Keratinocyte (primary cell): ENCODE measurements at regions not wholly inside any gene's neighbourhood (a gene's known extent, or its start where the extent isn't known, plus 50 kb on each side); places are given as distances from the start of the nearest gene placed in this dataset.

Source experiments
- DNase-seq: peaks from one replicate; pipeline ENCODE4 v3.0.0-alpha.2; 2011; ENCODE audit warnings: low read depth, missing footprints, low spot score
- FAIRE-seq: peaks from 2 replicates; lab custom pipeline; 2011; peaks lifted over from hg19 to GRCh38; lab: Jason Lieb, UNC
- H2AFZ ChIP-seq: 2 replicates; pipeline ENCODE4 v1.6.0; 2012; ENCODE audit warnings: low read length, control low read depth, inconsistent platforms; ENCODE audit not compliant: control insufficient read depth
- H3K27ac ChIP-seq: 2 replicates; pipeline ENCODE4 v1.5.1; 2011; ENCODE audit warnings: low read length; ENCODE audit not compliant: control insufficient read depth, insufficient read depth
- H3K27me3 ChIP-seq: 3 replicates; pipeline ENCODE4 v1.6.0; 2011; ENCODE audit warnings: low read length; ENCODE audit not compliant: control insufficient read depth, insufficient read depth; ENCODE audit errors: extremely low read depth
- H3K36me3 ChIP-seq, 2 experiments: 2 replicates in 1 of 2; 3 replicates in 1 of 2; pipeline ENCODE4 v1.5.1; 2011; ENCODE audit warnings: low read length in 2 of 2, mild to moderate bottlenecking in 1 of 2; ENCODE audit not compliant: control insufficient read depth in 2 of 2, insufficient read depth in 2 of 2; ENCODE audit errors: extremely low read depth in 1 of 2
- H3K4me1 ChIP-seq: 3 replicates; pipeline ENCODE4 v1.5.1; 2011; ENCODE audit warnings: low read length; ENCODE audit not compliant: control insufficient read depth, insufficient read depth; ENCODE audit errors: extremely low read depth
- H3K4me2 ChIP-seq: 3 replicates; pipeline ENCODE4 v1.6.0; 2011; ENCODE audit warnings: low read depth, low read length; ENCODE audit not compliant: control insufficient read depth, insufficient read depth; ENCODE audit errors: extremely low read depth
- H3K4me3 ChIP-seq, 3 experiments: fragments of 200-600 bp in 1 of 3; sonication (generic) in 1 of 3; 2 replicates in 2 of 3; 3 replicates in 1 of 3; pipeline ENCODE4 v1.5.1; 2011 to 2016; ENCODE audit warnings: low read length in 3 of 3, mild to moderate bottlenecking in 3 of 3, control low read depth in 2 of 3, inconsistent platforms in 1 of 3, low read depth in 1 of 3, mixed read lengths in 1 of 3, mixed run types in 1 of 3, moderate library complexity in 1 of 3; ENCODE audit not compliant: control insufficient read depth in 2 of 3, insufficient read depth in 2 of 3; ENCODE audit errors: extremely low read depth in 1 of 3
- H3K79me2 ChIP-seq: 2 replicates; pipeline ENCODE4 v1.6.0; 2012; ENCODE audit warnings: low read length; ENCODE audit not compliant: control insufficient read depth, insufficient read depth
- H3K9ac ChIP-seq: 3 replicates; pipeline ENCODE4 v1.6.0; 2011; ENCODE audit warnings: low read length; ENCODE audit not compliant: control insufficient read depth, insufficient read depth; ENCODE audit errors: extremely low read depth
- H3K9me1 ChIP-seq: 3 replicates; pipeline ENCODE4 v1.6.0; 2011; ENCODE audit warnings: low read length; ENCODE audit not compliant: control insufficient read depth, insufficient read depth; ENCODE audit errors: extremely low read depth
- H3K9me3 ChIP-seq: 2 replicates; pipeline ENCODE4 v1.5.1; 2012; ENCODE audit warnings: low read depth, low read length; ENCODE audit not compliant: control insufficient read depth
- H4K20me1 ChIP-seq: 3 replicates; pipeline ENCODE4 v1.6.0; 2011; ENCODE audit warnings: low read length; ENCODE audit not compliant: control insufficient read depth, insufficient read depth; ENCODE audit errors: extremely low read depth
- CTCF ChIP-seq, 3 experiments: IDR thresholded peaks in 1 of 3; conservative IDR thresholded peaks in 1 of 3; optimal IDR thresholded peaks in 1 of 3; 2 replicates in 2 of 3; 3 replicates in 1 of 3; pipeline versions ENCODE3 to v1.5.1; 2011; ENCODE audit warnings: low read length in 3 of 3, mild to moderate bottlenecking in 3 of 3, moderate library complexity in 2 of 3, control low read depth in 1 of 3, inconsistent platforms in 1 of 3; ENCODE audit not compliant: insufficient read depth in 2 of 3; ENCODE audit errors: extremely low read depth in 1 of 3
- EZH2 ChIP-seq: IDR thresholded peaks from one replicate; pipeline ENCODE4 v1.6.1; 2012; ENCODE audit warnings: inconsistent platforms, mild to moderate bottlenecking, low read length, moderate library complexity
- dilution Hi-C: fragments of 300-500 bp; cut with MboI; formaldehyde crosslinking; loops from one replicate; pipeline ENCODE4 v1.7.0; 2020; ENCODE audit warnings: low sequenced_read_pairs; ENCODE audit not compliant: extremely low pct_ligation_motif_present

GRCh38 chr16:50464325-50465290 is 83.6 kb upstream of the NKD1 start:
- no peak for FAIRE-seq

GRCh38 chr16:50463581-50464324 is 84.4 kb upstream of the NKD1 start:
- Histone ChIP-seq H3K36me3 (no peaks in the 10 kb centered on the region), H3K9me1 (no peaks in the 10 kb centered on the region), H3K4me2 (no peak overlapping the region), H2AFZ (no peak overlapping the region), H4K20me1 (no peaks in the 10 kb centered on the region), H3K4me1 (no peaks in the 10 kb centered on the region), H3K27ac (no peak overlapping the region), H3K9ac (no peak overlapping the region), H3K79me2 (no peaks in the 10 kb centered on the region), H3K9me3 (no peaks in the 10 kb centered on the region), H3K4me3 (no peak overlapping the region), H3K27me3 (peaks cover 15% of the 10 kb centered on the region)
- TF ChIP-seq EZH2, result no peak
- TF ChIP-seq CTCF (optimal IDR thresholded peaks at IDR 0.05 in 1 of 3, IDR thresholded peaks at IDR 0.05 in 1 of 3, conservative IDR thresholded peaks at IDR 0.05 in 1 of 3; ENCODE audit: extremely low read depth in 1 of 3, insufficient read depth in 2 of 3, low read length in 3 of 3), result no peak
- DNase-seq, result no peak
- dilution Hi-C loops, result no loop called here
- FAIRE-seq, result no peak

More at GRCh38 chr16:50464325-50465290, 83.6 kb upstream of the NKD1 start:
- dilution Hi-C loops, result no loop called here
- Histone ChIP-seq H2AFZ (no peak overlapping the region), H3K27ac (no peak overlapping the region), H3K79me2 (no peaks in the 10 kb centered on the region), H3K9me1 (no peaks in the 10 kb centered on the region), H3K36me3 (no peaks in the 10 kb centered on the region), H3K9ac (no peak overlapping the region), H3K4me1 (no peaks in the 10 kb centered on the region), H3K4me3 (no peak overlapping the region), H3K27me3 (peaks cover 14% of the 10 kb centered on the region), H4K20me1 (no peaks in the 10 kb centered on the region), H3K4me2 (no peak overlapping the region), H3K9me3 (no peaks in the 10 kb centered on the region)
- no peak for DNase-seq
- TF ChIP-seq CTCF (optimal IDR thresholded peaks at IDR 0.05 in 1 of 3, IDR thresholded peaks at IDR 0.05 in 1 of 3, conservative IDR thresholded peaks at IDR 0.05 in 1 of 3; ENCODE audit: extremely low read depth in 1 of 3, insufficient read depth in 2 of 3, low read length in 3 of 3) (no peak), EZH2 (no peak)
